Mammary epithelial cell (primary cell): ENCODE measurements at regions not wholly inside any gene's neighbourhood (a gene's known extent, or its start where the extent isn't known, plus 50 kb on each side); places are given as distances from the start of the nearest gene placed in this dataset.

Experiments
- EZH2 ChIP-seq: IDR thresholded peaks from 2 replicates; pipeline ENCODE4 v1.6.1; 2012; ENCODE audit warnings: low read length, inconsistent platforms, borderline replicate concordance
- TF ChIP-seq, protein P1 (sequence below), 2 donors: IDR thresholded peaks in 1 of 2; conservative IDR thresholded peaks in 1 of 2; 2 replicates each; pipeline ENCODE4 v1.5.1; 2011 to 2012; ENCODE audit warnings: inconsistent platforms in 2 of 2, low read length in 2 of 2, mild to moderate bottlenecking in 2 of 2, control low read depth in 1 of 2, low read depth in 1 of 2; ENCODE audit not compliant: insufficient read depth in 1 of 2; ENCODE audit errors: extremely low read depth in 1 of 2

DNA sequence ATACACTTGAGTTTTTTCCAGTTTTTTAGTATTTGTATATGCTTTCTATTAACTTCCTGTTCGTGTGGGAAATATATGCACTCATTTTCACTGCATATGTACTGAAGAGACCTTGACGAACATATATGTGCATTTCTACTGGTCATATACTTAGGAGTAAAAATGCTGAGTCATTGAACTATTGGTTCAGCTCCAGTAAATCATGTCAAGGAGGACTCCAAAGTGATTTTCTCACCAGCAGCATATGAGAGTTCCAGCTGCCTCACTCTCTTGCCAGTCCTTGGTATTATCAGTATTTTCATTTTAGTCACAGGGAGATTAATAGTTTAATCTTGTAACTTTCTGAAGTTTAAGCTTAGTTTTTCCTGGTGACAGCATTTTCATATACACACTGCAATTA, 2750.2 kb downstream of the ARAP2 start:
- TF ChIP-seq, protein P1, sequence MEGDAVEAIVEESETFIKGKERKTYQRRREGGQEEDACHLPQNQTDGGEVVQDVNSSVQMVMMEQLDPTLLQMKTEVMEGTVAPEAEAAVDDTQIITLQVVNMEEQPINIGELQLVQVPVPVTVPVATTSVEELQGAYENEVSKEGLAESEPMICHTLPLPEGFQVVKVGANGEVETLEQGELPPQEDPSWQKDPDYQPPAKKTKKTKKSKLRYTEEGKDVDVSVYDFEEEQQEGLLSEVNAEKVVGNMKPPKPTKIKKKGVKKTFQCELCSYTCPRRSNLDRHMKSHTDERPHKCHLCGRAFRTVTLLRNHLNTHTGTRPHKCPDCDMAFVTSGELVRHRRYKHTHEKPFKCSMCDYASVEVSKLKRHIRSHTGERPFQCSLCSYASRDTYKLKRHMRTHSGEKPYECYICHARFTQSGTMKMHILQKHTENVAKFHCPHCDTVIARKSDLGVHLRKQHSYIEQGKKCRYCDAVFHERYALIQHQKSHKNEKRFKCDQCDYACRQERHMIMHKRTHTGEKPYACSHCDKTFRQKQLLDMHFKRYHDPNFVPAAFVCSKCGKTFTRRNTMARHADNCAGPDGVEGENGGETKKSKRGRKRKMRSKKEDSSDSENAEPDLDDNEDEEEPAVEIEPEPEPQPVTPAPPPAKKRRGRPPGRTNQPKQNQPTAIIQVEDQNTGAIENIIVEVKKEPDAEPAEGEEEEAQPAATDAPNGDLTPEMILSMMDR (conservative IDR thresholded peaks at IDR 0.05 in 1 of 2, IDR thresholded peaks at IDR 0.05 in 1 of 2; ENCODE audit: extremely low read depth in 1 of 2, insufficient read depth in 1 of 2, low read depth in 1 of 2, low read length in 2 of 2), result no peak
- TF ChIP-seq EZH2, result no peak
